ENCODE measurements at regions not wholly inside any gene's neighbourhood (a gene's known extent, or its start where the extent isn't known, plus 50 kb on each side); places are given as distances from the start of the nearest gene placed in this dataset.

GRCh38 chr12:46456356-46457334 lies 84.1 kb upstream of the SLC38A2 start:
- H3K4me1 ChIP-seq: peaks cover 0 to 58% (median 22%) of the 10 kb centered on the region in 12 donors
- no peak for TF ChIP-seq CTCF (IDR thresholded peaks at IDR 0.05)
- TF ChIP-seq POLR2A (IDR thresholded peaks at IDR 0.05): no peak
- intact Hi-C loops (cut with DNase I): no loop called here
- no peak overlapping the region for H3K4me3 ChIP-seq
- no peaks in the 10 kb centered on the region for H3K9me3 ChIP-seq
- H3K27me3 ChIP-seq: no peaks in the 10 kb centered on the region
- WGBS, 4 donors: 72 to 80% (median 78%) methylated on average over 5 of the region's 5 CpGs
- no peaks in the 10 kb centered on the region for H3K36me3 ChIP-seq
- ATAC-seq: no peak
- H3K27ac ChIP-seq: no peak overlapping the region
- no peak for DNase-seq

GRCh38 chr12:46455648-46456352 lies 83.2 kb upstream of the SLC38A2 start:
- Histone ChIP-seq H3K9me3 (no peaks in the 10 kb centered on the region), H3K4me1 (peaks cover 0 to 52% (median 14%) of the 10 kb centered on the region in 12 donors), H3K4me3 (no peak overlapping the region), H3K36me3 (no peaks in the 10 kb centered on the region), H3K27ac (no peak overlapping the region), H3K27me3 (no peaks in the 10 kb centered on the region)
- ATAC-seq: no peak
- WGBS, 4 donors: 82 to 100% (median 92%) methylated on average over 1 of the region's 1 CpG
- TF ChIP-seq POLR2A (IDR thresholded peaks at IDR 0.05) (no peak), CTCF (IDR thresholded peaks at IDR 0.05) (no peak)
- DNase-seq: no peak
- intact Hi-C loops (cut with DNase I): no loop called here

GRCh38 chr12:46454981-46455380 lies 82.4 kb upstream of the SLC38A2 start:
- TF ChIP-seq CTCF (IDR thresholded peaks at IDR 0.05) (no peak), POLR2A (IDR thresholded peaks at IDR 0.05) (no peak)
- no peaks in the 10 kb centered on the region for H3K36me3 ChIP-seq
- 80 to 88% (median 83%) methylated on average over 1 of the region's 1 CpG for WGBS, 4 donors
- no peak overlapping the region for H3K4me3 ChIP-seq
- H3K9me3 ChIP-seq: no peaks in the 10 kb centered on the region
- peaks cover 0 to 51% (median 16%) of the 10 kb centered on the region in 12 donors for H3K4me1 ChIP-seq
- no peaks in the 10 kb centered on the region for H3K27me3 ChIP-seq
- intact Hi-C loops (cut with DNase I): no loop called here
- no peak overlapping the region for H3K27ac ChIP-seq
- ATAC-seq (no peak), DNase-seq (no peak)

GRCh38 chr12:46453428-46453827 lies 80.9 kb upstream of the SLC38A2 start:
- intact Hi-C loops (cut with DNase I): no loop called here
- no peak overlapping the region for H3K27ac ChIP-seq
- H3K4me1 ChIP-seq: peaks cover 0 to 42% (median 16%) of the 10 kb centered on the region in 12 donors
- H3K9me3 ChIP-seq: no peaks in the 10 kb centered on the region
- no peak overlapping the region for H3K4me3 ChIP-seq
- TF ChIP-seq POLR2A (IDR thresholded peaks at IDR 0.05) (no peak), CTCF (IDR thresholded peaks at IDR 0.05) (no peak)
- H3K27me3 ChIP-seq: no peaks in the 10 kb centered on the region
- no peak for ATAC-seq
- no peak for DNase-seq
- 97 to 98% (median 97%) methylated on average over 3 of the region's 3 CpGs for WGBS, 4 donors
- H3K36me3 ChIP-seq: no peaks in the 10 kb centered on the region

All from heart left ventricle (tissue), 16 donors.